CD8-positive, alpha-beta memory T cell (primary cell): ENCODE measurements at regions not wholly inside any gene's neighbourhood (a gene's known extent, or its start where the extent isn't known, plus 50 kb on each side); places are given as distances from the start of the nearest gene placed in this dataset.

Experiments used
- CTCF ChIA-PET: fragments of 350-600 bp; sonication (Branson Sonifier 250); formaldehyde crosslinking; loops from one replicate; lab custom pipeline; 2021; ENCODE audit warnings: antibody characterized with exemption; lab: Charles Lee
- POLR2A ChIA-PET: fragments of 350-600 bp; sonication (Branson Sonifier 250); formaldehyde crosslinking; loops from one replicate; lab custom pipeline; 2021; ENCODE audit warnings: antibody characterized with exemption; lab: Charles Lee
- DNase-seq, 5 donors: peaks; one replicate each; pipeline versions ENCODE4 v3.0.0 to v3.0.0-alpha.2; 2020 to 2022; ENCODE audit warnings: mixed read lengths in 1 of 5
- H3K27ac ChIP-seq: one replicate; pipeline ENCODE4 v1.7.0; 2013; ENCODE audit warnings: low read depth, mild to moderate bottlenecking, low read length, moderate library complexity
- H3K27me3 ChIP-seq: 2 replicates; pipeline ENCODE4 v1.7.0; 2013; ENCODE audit warnings: low read length, mild to moderate bottlenecking; ENCODE audit not compliant: insufficient read depth, poor library complexity, severe bottlenecking
- H3K36me3 ChIP-seq: 2 replicates; pipeline ENCODE4 v1.7.0; 2013; ENCODE audit warnings: mild to moderate bottlenecking, low read length, moderate library complexity; ENCODE audit not compliant: insufficient read depth
- H3K4me1 ChIP-seq: 2 replicates; pipeline ENCODE4 v1.7.0; 2013; ENCODE audit warnings: mild to moderate bottlenecking, low read length, moderate library complexity; ENCODE audit not compliant: insufficient read depth
- H3K4me3 ChIP-seq: 2 replicates; pipeline ENCODE4 v1.7.0; 2013; ENCODE audit warnings: mild to moderate bottlenecking, low read length
- H3K9me3 ChIP-seq: 2 replicates; pipeline ENCODE4 v1.7.0; 2013; ENCODE audit warnings: mild to moderate bottlenecking, low read length
- H3K27ac Mint-ChIP-seq, 8 donors: one replicate each; pipeline ENCODE4 v1.8.0; 2020 to 2021; ENCODE audit warnings: mixed read lengths in 8 of 8, mild to moderate bottlenecking in 6 of 8, inconsistent platforms in 3 of 8, moderate library complexity in 3 of 8
- H3K27me3 Mint-ChIP-seq, 2 donors: one replicate each; pipeline ENCODE4 v1.8.0; 2020 to 2021; ENCODE audit warnings: mixed read lengths in 2 of 2, mild to moderate bottlenecking in 1 of 2, moderate library complexity in 1 of 2
- H3K36me3 Mint-ChIP-seq, 3 donors: one replicate each; pipeline ENCODE4 v1.8.0; 2020 to 2021; ENCODE audit warnings: mixed read lengths in 3 of 3, inconsistent platforms in 1 of 3, mild to moderate bottlenecking in 1 of 3
- H3K4me1 Mint-ChIP-seq, 3 donors: one replicate each; pipeline ENCODE4 v1.8.0; 2020 to 2021; ENCODE audit warnings: mixed read lengths in 3 of 3, inconsistent platforms in 1 of 3, mild to moderate bottlenecking in 1 of 3
- H3K4me3 Mint-ChIP-seq, 7 donors: one replicate each; pipeline ENCODE4 v1.8.0; 2020 to 2021; ENCODE audit warnings: mixed read lengths in 7 of 7, mild to moderate bottlenecking in 6 of 7, moderate library complexity in 4 of 7, inconsistent platforms in 2 of 7
- H3K9me3 Mint-ChIP-seq, 5 donors: one replicate each; pipeline ENCODE4 v1.8.0; 2020 to 2022; ENCODE audit warnings: mixed read lengths in 5 of 5, mild to moderate bottlenecking in 3 of 5, moderate library complexity in 2 of 5, inconsistent platforms in 1 of 5

DNA sequence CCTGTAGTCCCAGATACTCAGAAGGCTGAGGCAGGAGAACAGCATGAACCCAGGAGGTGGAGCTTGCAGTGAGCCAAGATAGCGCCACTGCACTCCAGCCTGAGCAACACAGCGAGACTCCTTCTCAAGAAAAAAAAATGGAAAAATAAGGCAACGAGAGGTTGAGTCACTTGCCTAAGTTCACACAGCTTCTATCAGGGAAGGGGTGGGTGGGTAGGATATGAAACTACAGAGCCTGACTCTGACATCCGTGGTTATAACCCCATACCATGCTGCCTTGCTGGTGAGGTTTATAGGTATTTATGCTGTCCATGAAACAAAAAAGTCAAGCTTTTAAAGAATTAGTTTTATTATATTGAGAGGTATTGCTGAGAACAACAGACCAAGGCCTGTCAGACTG lies 61.5 kb upstream of the RAB4A start:
- Histone ChIP-seq H3K36me3 (no peaks in the 10 kb centered on the region), H3K4me1 (peaks cover 15% of the 10 kb centered on the region), H3K27me3 (no peaks in the 10 kb centered on the region), H3K4me3 (no peak overlapping the region), H3K9me3 (no peaks in the 10 kb centered on the region), H3K27ac (no peak overlapping the region)
- no peaks in the 10 kb centered on the region for H3K36me3 Mint-ChIP-seq
- no peaks in the 10 kb centered on the region for H3K27me3 Mint-ChIP-seq
- DNase-seq = no peak
- peaks cover 0 to 5% (median 3%) of the 10 kb centered on the region in 3 donors for H3K4me1 Mint-ChIP-seq
- ChIA-PET CTCF (interaction anchor here (2.9 kb wide), 1 partner anchor 18 kb away, joined by 11 read pairs; no protein-coding TSS in a partner anchor), POLR2A (no interaction called here)
- H3K9me3 Mint-ChIP-seq = peaks cover 0 to 1% (median 0%) of the 10 kb centered on the region in 5 donors
- H3K27ac Mint-ChIP-seq = no peak overlapping the region
- no peak overlapping the region for H3K4me3 Mint-ChIP-seq

DNA sequence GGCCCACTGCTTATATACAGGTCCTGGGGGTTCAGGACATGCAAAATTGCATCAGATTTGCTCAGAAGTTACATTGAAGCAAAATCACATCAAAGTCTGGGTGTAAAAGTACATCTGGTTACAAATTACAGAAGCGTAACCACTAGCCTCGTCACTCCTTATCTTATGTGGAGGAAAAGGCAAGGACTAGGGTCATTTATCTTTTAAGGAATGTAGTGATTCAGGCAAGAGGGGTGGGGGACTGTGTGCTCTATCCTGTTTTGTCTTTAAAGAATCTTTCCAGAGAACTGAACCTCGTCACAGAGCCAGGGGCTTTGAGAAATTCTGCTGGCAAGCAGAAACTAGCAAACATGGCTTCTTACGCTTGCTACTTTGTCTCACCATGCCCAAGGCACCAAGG lies 61.1 kb upstream of the RAB4A start:
- H3K9me3 ChIP-seq = no peaks in the 10 kb centered on the region
- POLR2A ChIA-PET = no interaction called here
- H3K4me1 ChIP-seq = peaks cover 11% of the 10 kb centered on the region
- Mint-ChIP-seq H3K9me3 (peaks cover 0 to 1% (median 0%) of the 10 kb centered on the region in 5 donors), H3K36me3 (no peaks in the 10 kb centered on the region), H3K4me3 (no peak overlapping the region), H3K27ac (no peak overlapping the region), H3K27me3 (peaks cover 0 to 2% of the 10 kb centered on the region in 2 donors), H3K4me1 (peaks cover 0 to 4% (median 3%) of the 10 kb centered on the region in 3 donors)
- no peaks in the 10 kb centered on the region for H3K36me3 ChIP-seq
- no peak overlapping the region for H3K27ac ChIP-seq
- CTCF ChIA-PET = interaction anchor here (2.9 kb wide), 1 partner anchor 18 kb away, joined by 11 read pairs; no protein-coding TSS in a partner anchor
- no peak for DNase-seq
- H3K27me3 ChIP-seq = no peaks in the 10 kb centered on the region
- H3K4me3 ChIP-seq = no peak overlapping the region

DNA sequence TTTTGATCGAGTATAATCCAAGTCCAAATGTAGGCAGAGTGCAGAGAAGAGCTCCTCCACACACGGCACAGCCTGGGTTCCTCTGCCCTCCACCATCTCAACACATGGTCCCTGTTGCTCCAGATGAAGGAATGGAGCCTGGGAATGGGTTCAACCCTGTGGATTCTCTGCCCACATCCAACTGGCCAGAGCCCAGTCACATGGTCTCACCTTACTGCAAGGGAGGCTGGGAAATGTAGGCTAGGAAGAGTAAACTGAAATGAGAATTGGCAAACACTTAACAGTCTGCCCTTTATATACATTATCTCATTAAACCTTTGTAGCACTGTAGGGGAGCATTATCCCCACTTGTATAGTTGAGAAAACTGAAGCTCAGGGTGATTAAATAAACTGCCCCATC lies 60.1 kb upstream of the RAB4A start:
- peaks cover under 1% of the 10 kb centered on the region for H3K4me1 ChIP-seq
- no peaks in the 10 kb centered on the region for H3K36me3 ChIP-seq
- POLR2A ChIA-PET = no interaction called here
- no peak for DNase-seq
- no peaks in the 10 kb centered on the region for H3K9me3 ChIP-seq
- Mint-ChIP-seq H3K27me3 (peaks cover 0 to 3% of the 10 kb centered on the region in 2 donors), H3K36me3 (no peaks in the 10 kb centered on the region), H3K4me1 (no peaks in the 10 kb centered on the region), H3K4me3 (no peak overlapping the region), H3K27ac (no peak overlapping the region), H3K9me3 (peaks cover 0 to 1% (median 0%) of the 10 kb centered on the region in 5 donors)
- H3K4me3 ChIP-seq = no peak overlapping the region
- H3K27me3 ChIP-seq = no peaks in the 10 kb centered on the region
- H3K27ac ChIP-seq = no peak overlapping the region
- CTCF ChIA-PET = interaction anchor here (2.9 kb wide), 1 partner anchor 17 kb away, joined by 11 read pairs; no protein-coding TSS in a partner anchor

DNA sequence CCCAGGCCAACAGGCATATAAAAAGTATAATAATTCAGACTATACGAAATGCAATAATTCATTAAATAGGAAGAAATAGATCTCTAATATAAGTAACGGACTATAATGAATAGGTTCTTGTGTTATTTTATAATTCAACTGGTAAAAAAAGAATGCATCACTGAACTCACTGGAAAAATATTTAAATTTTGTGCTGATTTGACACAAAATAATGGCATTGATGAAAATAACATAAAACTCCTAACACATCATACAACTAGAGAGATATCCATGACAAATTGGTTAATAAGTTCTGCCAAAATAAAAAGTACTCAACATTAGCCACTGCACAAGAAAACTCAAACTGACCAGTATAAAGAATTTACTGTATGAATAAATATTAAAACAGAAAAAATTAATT lies 57.1 kb upstream of the RAB4A start:
- no peaks in the 10 kb centered on the region for H3K36me3 ChIP-seq
- CTCF ChIA-PET = interaction anchor here (1.3 kb wide), 1 partner anchor 13 kb away, joined by 3 read pairs; no protein-coding TSS in a partner anchor
- H3K4me3 Mint-ChIP-seq = no peak overlapping the region
- no peaks in the 10 kb centered on the region for H3K4me1 Mint-ChIP-seq
- no peaks in the 10 kb centered on the region for H3K36me3 Mint-ChIP-seq
- H3K27ac Mint-ChIP-seq = no peak overlapping the region
- no peaks in the 10 kb centered on the region for H3K4me1 ChIP-seq
- H3K27me3 Mint-ChIP-seq = peaks cover 0 to 3% of the 10 kb centered on the region in 2 donors
- H3K27me3 ChIP-seq = no peaks in the 10 kb centered on the region
- no peak for DNase-seq
- H3K4me3 ChIP-seq = no peak overlapping the region
- H3K27ac ChIP-seq = no peak overlapping the region
- H3K9me3 ChIP-seq = no peaks in the 10 kb centered on the region
- H3K9me3 Mint-ChIP-seq = peaks cover 0 to under 1% (median 0%) of the 10 kb centered on the region in 5 donors
- POLR2A ChIA-PET = no interaction called here

DNA sequence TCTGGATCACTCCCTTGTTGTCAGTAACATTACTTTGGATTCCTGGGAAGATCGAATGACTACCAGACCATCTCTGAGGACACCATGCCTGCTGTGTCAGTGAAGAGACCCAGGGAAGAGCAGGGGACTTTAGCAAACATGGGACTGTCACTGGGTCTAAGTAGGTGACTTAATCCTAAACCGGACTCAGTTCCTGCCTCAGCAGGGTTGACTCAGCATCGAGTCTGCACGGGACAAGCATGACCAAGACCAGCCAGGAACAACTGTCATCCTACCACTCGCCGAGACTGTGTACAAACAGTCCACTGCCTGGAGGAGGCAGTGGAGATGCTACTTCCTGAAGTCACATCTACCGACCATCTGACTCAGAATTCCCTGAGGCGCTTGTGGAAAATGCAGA lies 53.2 kb upstream of the RAB4A start:
- ChIA-PET POLR2A (no interaction called here), CTCF (no interaction called here)
- Mint-ChIP-seq H3K36me3 (no peaks in the 10 kb centered on the region), H3K4me1 (peaks cover 0 to 4% (median 0%) of the 10 kb centered on the region in 3 donors), H3K27ac (no peak overlapping the region), H3K4me3 (no peak overlapping the region), H3K9me3 (no peaks in the 10 kb centered on the region), H3K27me3 (peaks cover 0 to 3% of the 10 kb centered on the region in 2 donors)
- DNase-seq = no peak
- H3K36me3 ChIP-seq = no peaks in the 10 kb centered on the region
- H3K27me3 ChIP-seq = no peaks in the 10 kb centered on the region
- no peaks in the 10 kb centered on the region for H3K4me1 ChIP-seq
- H3K4me3 ChIP-seq = no peak overlapping the region
- H3K27ac ChIP-seq = no peak overlapping the region
- no peaks in the 10 kb centered on the region for H3K9me3 ChIP-seq

DNA sequence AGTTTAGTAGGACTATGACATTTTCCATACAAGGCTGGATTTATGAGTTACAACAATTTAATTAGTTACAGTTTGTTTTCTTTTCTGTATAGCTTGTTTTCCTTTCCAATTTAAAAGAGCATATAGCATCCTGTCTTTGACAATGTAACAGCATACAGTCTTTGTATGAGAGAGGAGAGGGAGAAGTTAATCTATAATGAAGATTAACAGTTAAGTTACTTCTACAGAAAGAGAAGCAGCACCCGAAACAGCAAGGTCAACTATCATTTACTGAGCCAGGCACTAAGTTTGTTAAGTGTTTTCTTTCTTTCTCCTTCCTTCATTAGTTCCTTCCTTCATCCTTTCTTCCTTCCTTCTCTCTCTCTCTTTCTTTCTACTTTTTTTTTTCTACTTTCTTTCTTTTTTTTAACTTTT lies 52.3 kb upstream of the RAB4A start:
- POLR2A ChIA-PET = interaction anchor here (0.6 kb wide), 1 partner anchor 29 kb away, joined by 4 read pairs; no protein-coding TSS in a partner anchor
- no peak overlapping the region for H3K4me3 Mint-ChIP-seq
- H3K9me3 Mint-ChIP-seq = no peaks in the 10 kb centered on the region
- Histone ChIP-seq H3K9me3 (no peaks in the 10 kb centered on the region), H3K27me3 (no peaks in the 10 kb centered on the region), H3K36me3 (no peaks in the 10 kb centered on the region), H3K27ac (no peak overlapping the region), H3K4me3 (no peak overlapping the region), H3K4me1 (no peaks in the 10 kb centered on the region)
- CTCF ChIA-PET = interaction anchor here (1.6 kb wide), 1 partner anchor 8 kb away, joined by 3 read pairs; no protein-coding TSS in a partner anchor
- H3K36me3 Mint-ChIP-seq = no peaks in the 10 kb centered on the region
- H3K27ac Mint-ChIP-seq = no peak overlapping the region
- no peak for DNase-seq
- peaks cover 0 to 4% (median 0%) of the 10 kb centered on the region in 3 donors for H3K4me1 Mint-ChIP-seq
- peaks cover 0 to 3% of the 10 kb centered on the region in 2 donors for H3K27me3 Mint-ChIP-seq

DNA sequence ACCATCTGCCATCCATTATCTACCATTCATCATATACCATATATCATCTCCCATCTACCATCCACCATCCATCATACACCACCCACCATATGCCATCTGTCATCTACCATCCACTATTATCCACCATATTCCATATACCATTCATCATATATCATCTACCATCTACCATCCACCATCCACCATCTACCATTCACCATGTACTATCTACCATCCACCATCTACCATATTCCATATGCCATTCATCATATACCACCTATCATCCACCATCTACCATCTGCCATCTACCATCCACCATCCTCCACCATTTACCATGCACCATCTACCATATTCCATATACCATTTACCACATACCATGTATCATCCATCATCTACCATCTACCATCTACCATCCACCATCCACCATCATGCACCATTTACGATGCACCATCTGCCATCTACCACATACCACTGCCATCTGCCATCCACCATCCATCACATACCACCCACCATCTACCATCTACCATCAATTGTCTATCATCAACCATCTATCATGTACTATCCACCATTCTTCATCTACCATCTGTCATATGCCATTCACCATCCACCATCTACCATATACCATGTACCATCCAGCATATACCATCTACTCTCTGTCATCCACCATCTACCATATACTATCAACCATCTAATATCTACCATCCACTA lies 50.6 kb upstream of the RAB4A start:
- Histone ChIP-seq H3K36me3 (no peaks in the 10 kb centered on the region), H3K27ac (no peak overlapping the region), H3K9me3 (no peaks in the 10 kb centered on the region), H3K4me1 (no peaks in the 10 kb centered on the region), H3K4me3 (no peak overlapping the region), H3K27me3 (no peaks in the 10 kb centered on the region)
- Mint-ChIP-seq H3K4me1 (peaks cover 0 to 4% (median 0%) of the 10 kb centered on the region in 3 donors), H3K4me3 (no peak overlapping the region), H3K27me3 (no peaks in the 10 kb centered on the region), H3K27ac (no peak overlapping the region), H3K9me3 (no peaks in the 10 kb centered on the region), H3K36me3 (no peaks in the 10 kb centered on the region)
- CTCF ChIA-PET = no interaction called here
- DNase-seq = no peak
- POLR2A ChIA-PET = no interaction called here
